H1 (cell line): ENCODE measurements at regions not wholly inside any gene's neighbourhood (a gene's known extent, or its start where the extent isn't known, plus 50 kb on each side); places are given as distances from the start of the nearest gene placed in this dataset.

Experiments
- CTCF ChIA-PET: fragments of 300-600 bp; sonication (Branson Sonifier 250); formaldehyde crosslinking; loops from one replicate; lab custom pipeline; 2021; ENCODE audit not compliant: partially characterized antibody; lab: Charles Lee
- POLR2A ChIA-PET: fragments of 300-600 bp; sonication (Branson Sonifier 250); formaldehyde crosslinking; loops from one replicate; lab custom pipeline; 2021; ENCODE audit warnings: inconsistent platforms; ENCODE audit not compliant: partially characterized antibody; lab: Charles Lee
- DNase-seq, 2 experiments: peaks; one replicate each; pipeline versions ENCODE4 v3.0.0 to v3.0.0-alpha.2; 2010 to 2022; ENCODE audit warnings: low spot score in 2 of 2, low read depth in 1 of 2, mixed read lengths in 1 of 2
- FAIRE-seq: peaks from 2 replicates; lab custom pipeline; 2011; peaks lifted over from hg19 to GRCh38; lab: Jason Lieb, UNC
- H2AFZ ChIP-seq: 2 replicates; pipeline ENCODE4 v1.8.1; 2012; ENCODE audit warnings: low read length, inconsistent platforms
- H2AK5ac ChIP-seq: 2 replicates; pipeline ENCODE4 v1.6.1; 2013; ENCODE audit warnings: low read depth, low read length
- H2BK120ac ChIP-seq: replicated peaks from 2 replicates; pipeline ENCODE3; 2013; ENCODE audit warnings: low read depth, low read length, inconsistent platforms
- H2BK12ac ChIP-seq: 2 replicates; pipeline ENCODE4 v1.6.1; 2013; ENCODE audit warnings: low read depth, low read length
- H2BK15ac ChIP-seq: 2 replicates; pipeline ENCODE4 v1.6.1; 2013; ENCODE audit warnings: low read length
- H2BK20ac ChIP-seq: 2 replicates; pipeline ENCODE4 v1.6.1; 2013; ENCODE audit warnings: low read length
- H2BK5ac ChIP-seq: 2 replicates; pipeline ENCODE4 v1.6.1; 2013; ENCODE audit warnings: low read depth, low read length
- H3K14ac ChIP-seq: 2 replicates; pipeline ENCODE4 v1.6.1; 2013; ENCODE audit warnings: inconsistent platforms; ENCODE audit not compliant: insufficient read length
- H3K18ac ChIP-seq: 2 replicates; pipeline ENCODE4 v1.6.1; 2013; ENCODE audit warnings: low read length; ENCODE audit errors: extremely low read depth
- H3K23ac ChIP-seq: 2 replicates; pipeline ENCODE4 v1.6.1; 2013; ENCODE audit warnings: inconsistent platforms; ENCODE audit not compliant: insufficient read length
- H3K23me2 ChIP-seq: 2 replicates; pipeline ENCODE4 v1.6.1; 2013; ENCODE audit warnings: low read depth, low read length
- H3K27ac ChIP-seq: 2 replicates; pipeline ENCODE4 v1.6.1; 2011; ENCODE audit warnings: low read depth, low read length, inconsistent platforms
- H3K27me3 ChIP-seq, 4 experiments: replicated peaks in 1 of 4; 1 replicate in 1 of 4; 2 replicates in 3 of 4; pipeline versions ENCODE4 v1.6.1 to v1.8.1; 2011 to 2013; ENCODE audit warnings: low read length in 3 of 4, mild to moderate bottlenecking in 3 of 4, inconsistent platforms in 2 of 4, mixed read lengths in 2 of 4, moderate library complexity in 1 of 4; ENCODE audit not compliant: control insufficient read depth in 3 of 4, insufficient read depth in 3 of 4; ENCODE audit errors: extremely low read depth in 1 of 4
- H3K36me3 ChIP-seq, 4 experiments: 2 replicates each; pipeline versions ENCODE4 v1.6.1 to v1.8.1; 2011 to 2013; ENCODE audit warnings: mild to moderate bottlenecking in 4 of 4, low read length in 3 of 4, moderate library complexity in 2 of 4, control low read depth in 1 of 4, inconsistent platforms in 1 of 4; ENCODE audit not compliant: insufficient read depth in 4 of 4, control insufficient read depth in 2 of 4
- H3K4ac ChIP-seq: replicated peaks from 2 replicates; pipeline ENCODE3; 2013; ENCODE audit warnings: low read length, low read depth, mixed read lengths, inconsistent platforms; ENCODE audit not compliant: insufficient read length
- H3K4me1 ChIP-seq, 4 experiments: replicated peaks in 1 of 4; 1 replicate in 1 of 4; 2 replicates in 3 of 4; pipeline versions ENCODE4 v1.6.1 to v1.8.1; 2011 to 2013; ENCODE audit warnings: low read length in 3 of 4, inconsistent platforms in 2 of 4, mixed read lengths in 1 of 4; ENCODE audit not compliant: insufficient read depth in 4 of 4, control insufficient read depth in 3 of 4
- H3K4me2 ChIP-seq, 2 experiments: 2 replicates each; pipeline versions ENCODE4 v1.6.1 to v1.8.1; 2011 to 2013; ENCODE audit warnings: low read depth in 2 of 2, low read length in 2 of 2, control low read depth in 1 of 2, inconsistent platforms in 1 of 2, mild to moderate bottlenecking in 1 of 2; ENCODE audit not compliant: insufficient read depth in 1 of 2
- H3K4me3 ChIP-seq, 4 experiments: fragments of 200-600, 300-600 bp in 1 of 4; sonication (generic), shearing (Covaris generic), sonication (Bioruptor Twin) in 1 of 4; 2 replicates each; pipeline versions ENCODE4 v1.5.1 to v1.8.1; 2011 to 2016; ENCODE audit warnings: low read length in 4 of 4, low read depth in 3 of 4, control low read depth in 2 of 4, inconsistent platforms in 2 of 4, mild to moderate bottlenecking in 2 of 4, mixed read lengths in 1 of 4, moderate library complexity in 1 of 4; ENCODE audit not compliant: insufficient read depth in 2 of 4; ENCODE audit errors: extremely low read depth in 1 of 4
- H3K56ac ChIP-seq: replicated peaks from 2 replicates; pipeline ENCODE3; 2013; ENCODE audit warnings: low read depth, mild to moderate bottlenecking, mixed read lengths, low read length, inconsistent platforms; ENCODE audit not compliant: insufficient read length
- H3K79me1 ChIP-seq: 2 replicates; pipeline ENCODE4 v1.6.1; 2013; ENCODE audit warnings: low read depth, low read length, control low read depth
- H3K79me2 ChIP-seq, 2 experiments: 2 replicates each; pipeline versions ENCODE4 v1.6.1 to v1.8.1; 2012 to 2013; ENCODE audit warnings: low read length in 2 of 2, mild to moderate bottlenecking in 2 of 2, inconsistent platforms in 1 of 2; ENCODE audit not compliant: insufficient read depth in 2 of 2, control insufficient read depth in 1 of 2
- H3K9ac ChIP-seq, 4 experiments: replicated peaks in 1 of 4; 1 replicate in 1 of 4; 2 replicates in 3 of 4; pipeline versions ENCODE4 v1.6.1 to v1.8.1; 2011 to 2013; ENCODE audit warnings: low read depth in 3 of 4, low read length in 3 of 4, control low read depth in 2 of 4, mild to moderate bottlenecking in 2 of 4, moderate library complexity in 2 of 4, inconsistent platforms in 1 of 4; ENCODE audit errors: extremely low read depth in 1 of 4
- H3K9me3 ChIP-seq, 2 experiments: 2 replicates each; pipeline versions ENCODE4 v1.6.1 to v1.8.1; 2012 to 2013; ENCODE audit warnings: mild to moderate bottlenecking in 2 of 2, moderate library complexity in 2 of 2, control low read depth in 1 of 2, inconsistent platforms in 1 of 2, low read depth in 1 of 2, low read length in 1 of 2, mixed read lengths in 1 of 2; ENCODE audit not compliant: insufficient read depth in 2 of 2
- H4K20me1 ChIP-seq, 2 experiments: replicated peaks in 1 of 2; 2 replicates each; pipeline versions ENCODE3 to v1.8.1; 2011 to 2013; ENCODE audit warnings: inconsistent platforms in 2 of 2, low read length in 2 of 2, mild to moderate bottlenecking in 1 of 2; ENCODE audit not compliant: insufficient read depth in 2 of 2, control insufficient read depth in 1 of 2
- H4K5ac ChIP-seq: 2 replicates; pipeline ENCODE4 v1.6.1; 2013; ENCODE audit warnings: low read length, low read depth, mixed read lengths, inconsistent platforms; ENCODE audit not compliant: insufficient read length
- H4K8ac ChIP-seq: 2 replicates; pipeline ENCODE4 v1.8.0; 2013; ENCODE audit warnings: mild to moderate bottlenecking, moderate library complexity, low read length, inconsistent platforms; ENCODE audit not compliant: insufficient read depth; ENCODE audit errors: extremely low read depth
- H4K91ac ChIP-seq: replicated peaks from 2 replicates; pipeline ENCODE3; 2013; ENCODE audit warnings: low read length, mixed read lengths, inconsistent platforms; ENCODE audit not compliant: insufficient read length
- KDM1A ChIP-seq: fragments of 200-600, 300-600 bp; sonication (generic); IDR thresholded peaks from 2 replicates; pipeline ENCODE4 v1.7.1; 2016; ENCODE audit warnings: mild to moderate bottlenecking, low read length, borderline replicate concordance
- TAF1 ChIP-seq: IDR thresholded peaks from 2 replicates; pipeline ENCODE4 v1.6.1; 2011; ENCODE audit warnings: mild to moderate bottlenecking, low read depth, low read length
- YY1 ChIP-seq: IDR thresholded peaks from 2 replicates; pipeline ENCODE4 v1.6.1; 2011; ENCODE audit warnings: low read depth, mild to moderate bottlenecking, low read length
- ZNF274 ChIP-seq: IDR thresholded peaks from 2 replicates; pipeline ENCODE4 v1.7.0; 2012; ENCODE audit warnings: low read length, borderline replicate concordance; ENCODE audit errors: extremely low read depth
- WGBS, 2 experiments: shearing (Covaris generic) in 1 of 2; methylation state at CpG; one replicate each; pipeline versions ENCODE4 v1.1.6 to v1.1.7; 2013 to 2015; ENCODE audit warnings: low lambda C conversion rate in 2 of 2, mixed read lengths in 2 of 2, inconsistent platforms in 1 of 2, low coverage in 1 of 2, missing lambda C conversion rate in 1 of 2; ENCODE audit not compliant: insufficient replicate concordance in 2 of 2, insufficient coverage in 1 of 2, insufficient read length in 1 of 2; ENCODE audit errors: extremely low coverage in 1 of 2, missing lambda C conversion rate in 1 of 2; 5-methylcytosine and 5-hydroxymethylcytosine counted together

DNA sequence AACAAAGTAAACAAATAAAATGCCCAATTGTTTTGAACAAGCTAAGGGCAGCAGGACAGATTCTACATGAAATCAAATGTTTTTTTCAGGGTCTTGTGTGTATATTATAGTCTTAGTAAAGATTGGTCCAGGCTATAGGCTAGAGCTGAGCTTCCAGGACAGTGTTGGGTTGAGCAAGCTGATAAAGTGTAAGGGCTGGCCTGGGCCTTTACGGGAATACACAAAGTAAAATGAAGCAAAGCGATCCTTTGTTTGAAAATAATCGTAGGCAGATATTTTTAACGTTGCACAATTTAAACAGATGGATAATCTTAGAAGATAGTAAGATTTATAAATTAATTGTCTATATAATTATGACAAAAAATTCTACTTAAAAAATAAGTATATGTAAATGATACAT lies 1204.6 kb downstream of the OTOL1 start:
- Histone ChIP-seq H3K4me2 (no peak overlapping the region), H2BK15ac (no peak overlapping the region), H3K79me2 (no peaks in the 10 kb centered on the region), H2BK20ac (no peak overlapping the region), H3K9ac (no peak overlapping the region), H2AFZ (no peak overlapping the region), H3K18ac (no peak overlapping the region), H4K91ac (no peak overlapping the region), H4K5ac (no peak overlapping the region), H4K8ac (no peak overlapping the region), H2BK12ac (no peak overlapping the region), H3K36me3 (peaks cover 0 to 3% (median 0%) of the 10 kb centered on the region in 4 experiments; a peak in 1 of 8 replicates), H3K4me3 (no peak overlapping the region), H3K9me3 (peaks cover 0 to 9% of the 10 kb centered on the region in 2 experiments; a peak in 1 of 4 replicates), H3K14ac (no peak overlapping the region), H4K20me1 (no peaks in the 10 kb centered on the region), H2AK5ac (no peak overlapping the region), H3K23ac (no peak overlapping the region), H3K79me1 (no peaks in the 10 kb centered on the region), H3K27me3 (no peaks in the 10 kb centered on the region), H3K4me1 (no peaks in the 10 kb centered on the region), H2BK120ac (no peak overlapping the region), H3K56ac (no peak overlapping the region), H2BK5ac (no peak overlapping the region), H3K4ac (no peak overlapping the region), H3K27ac (no peak overlapping the region), H3K23me2 (no peaks in the 10 kb centered on the region)
- FAIRE-seq (no peak), DNase-seq (no peak)
- TF ChIP-seq ZNF274 (no peak), KDM1A (no peak), TAF1 (no peak), YY1 (no peak)
- ChIA-PET CTCF (no interaction called here), POLR2A (no interaction called here)
- 91% methylated on average over 4 of the region's 4 CpGs; no CpG with 5 or more reads in 1 of the 2 experiments for WGBS, 2 experiments
